Uterus (tissue), 2 donors: ENCODE measurements at regions not wholly inside any gene's neighbourhood (a gene's known extent, or its start where the extent isn't known, plus 50 kb on each side); places are given as distances from the start of the nearest gene placed in this dataset.

ENCODE experiments used
- CTCF ChIP-seq, 4 experiments: fragments of 200-600 bp in 2 of 4; fragments of 450-650 bp in 2 of 4; sonication (generic) in 2 of 4; IDR thresholded peaks; one replicate each; pipeline ENCODE4 v1.5.1; 2016 to 2019; ENCODE audit warnings: antibody characterized with exemption in 4 of 4, mild to moderate bottlenecking in 2 of 4, moderate library complexity in 1 of 4
- POLR2A ChIP-seq, 2 donors: fragments of 450-650 bp; IDR thresholded peaks; one replicate each; pipeline ENCODE4 v1.6.1; 2016; ENCODE audit warnings: antibody characterized with exemption in 2 of 2, mild to moderate bottlenecking in 1 of 2, moderate library complexity in 1 of 2

GRCh38 chr2:235200216-235200615 is 248.4 kb downstream of the SH3BP4 start:
- no peak for TF ChIP-seq CTCF (IDR thresholded peaks at IDR 0.05)
- no peak for TF ChIP-seq POLR2A (IDR thresholded peaks at IDR 0.05)
